A549 (cell line): ENCODE measurements at regions not wholly inside any gene's neighbourhood (a gene's known extent, or its start where the extent isn't known, plus 50 kb on each side); places are given as distances from the start of the nearest gene placed in this dataset.

Experiments used
- CTCF ChIP-seq: fragments of >200 bp; sonication (Bioruptor Twin); formaldehyde crosslinking; IDR thresholded peaks from 3 replicates; pipeline ENCODE4 v1.5.1; 2016
- RAD21 ChIP-seq, 2 experiments: fragments of >200 bp in 1 of 2; sonication (Bioruptor Twin) in 1 of 2; formaldehyde crosslinking in 1 of 2; IDR thresholded peaks in 1 of 2; conservative IDR thresholded peaks in 1 of 2; 2 replicates in 1 of 2; 3 replicates in 1 of 2; pipeline ENCODE4 v1.6.1; 2012 to 2018; ENCODE audit warnings: inconsistent platforms in 1 of 2

GRCh38 chr22:48700180-48700565 lies 1127.5 kb downstream of the BRD1 start:
- TF ChIP-seq CTCF (no peak), RAD21 (conservative IDR thresholded peaks at IDR 0.05 in 1 of 2, IDR thresholded peaks at IDR 0.05 in 1 of 2) (no peak)
